ENCODE measurements at regions not wholly inside any gene's neighbourhood (a gene's known extent, or its start where the extent isn't known, plus 50 kb on each side); places are given as distances from the start of the nearest gene placed in this dataset.
"Not testable (repeated sequence)": the region's sequence is repeated elsewhere in the genome, so short reads cannot be mapped to it uniquely, and the experiment has no call there.

DNA sequence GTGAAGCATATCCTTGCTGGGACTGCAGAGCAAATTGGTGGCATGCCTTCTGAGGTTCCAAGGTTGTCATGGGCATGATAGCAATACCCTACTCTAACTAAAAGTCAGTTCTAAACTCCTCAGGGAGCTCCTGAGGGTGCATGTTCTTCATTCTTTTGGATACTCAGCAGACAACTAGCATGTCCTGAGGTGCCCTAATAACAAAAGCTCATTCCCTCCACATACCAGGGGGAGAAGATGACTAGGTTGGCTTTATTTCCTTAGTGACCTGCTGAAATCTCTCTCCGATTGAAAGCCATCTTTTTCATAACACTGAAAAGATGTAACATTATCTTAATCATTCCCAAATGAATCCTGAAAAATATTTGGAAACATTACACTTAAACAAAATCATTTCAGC, 188.7 kb upstream of the IGF1 start:
- in situ Hi-C loops (cut with MboI; ENCODE audit: low sequenced_read_pairs): no loop called here

DNA sequence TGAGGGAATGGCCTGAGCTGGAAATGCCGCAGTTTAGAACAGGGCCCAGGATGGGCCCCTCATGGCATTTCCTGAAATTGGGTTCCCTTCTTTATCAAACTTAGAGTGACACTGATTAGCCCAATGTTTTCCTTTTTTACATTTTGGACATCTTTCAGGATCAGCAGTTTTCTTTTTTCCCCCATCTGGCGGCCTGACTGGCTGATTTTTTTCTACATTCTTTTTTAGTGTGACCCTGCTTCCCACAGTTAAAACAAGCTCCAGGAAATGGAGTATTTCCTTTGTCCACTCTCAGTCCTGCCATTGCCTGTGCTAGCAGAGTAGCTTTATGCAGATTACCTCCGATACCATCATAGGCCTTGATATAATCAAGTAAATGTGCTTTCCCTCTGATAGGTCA, 185.8 kb upstream of the IGF1 start:
- in situ Hi-C loops (cut with MboI; ENCODE audit: low sequenced_read_pairs): not testable (repeated sequence)

DNA sequence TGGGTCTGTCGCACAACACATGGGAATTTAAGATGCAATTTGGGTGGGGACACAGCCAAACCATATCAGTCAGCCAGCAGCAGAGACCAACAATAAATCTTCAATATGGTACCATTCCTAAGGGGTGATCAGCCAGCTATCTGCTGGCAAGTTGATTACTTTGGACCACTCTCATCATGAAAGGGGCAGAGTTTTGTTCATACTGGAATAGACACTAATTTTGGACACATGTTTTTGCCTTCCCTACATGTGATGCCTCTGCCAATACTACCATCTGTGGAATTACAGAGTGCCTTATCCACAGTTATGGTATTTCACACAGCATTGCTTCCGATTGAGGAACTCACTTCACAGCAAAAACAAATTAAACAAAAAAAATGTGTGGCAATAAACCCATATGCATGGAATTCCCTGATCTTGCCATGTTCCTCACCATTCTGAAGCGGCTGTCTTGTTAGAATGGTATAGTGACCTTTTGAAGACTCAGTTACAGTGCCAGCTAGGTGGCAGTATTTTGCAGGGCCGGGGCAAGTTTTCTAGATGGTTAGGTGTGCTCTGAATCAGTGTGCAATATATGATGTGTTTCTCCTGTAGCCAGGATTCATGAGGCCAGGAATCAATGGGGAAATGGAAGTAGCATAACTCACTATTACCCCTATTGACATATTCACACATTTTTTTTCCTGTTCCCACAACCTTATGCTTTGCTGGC, 179.0 kb upstream of the IGF1 start:
- in situ Hi-C loops (cut with MboI; ENCODE audit: low sequenced_read_pairs): no loop called here

DNA sequence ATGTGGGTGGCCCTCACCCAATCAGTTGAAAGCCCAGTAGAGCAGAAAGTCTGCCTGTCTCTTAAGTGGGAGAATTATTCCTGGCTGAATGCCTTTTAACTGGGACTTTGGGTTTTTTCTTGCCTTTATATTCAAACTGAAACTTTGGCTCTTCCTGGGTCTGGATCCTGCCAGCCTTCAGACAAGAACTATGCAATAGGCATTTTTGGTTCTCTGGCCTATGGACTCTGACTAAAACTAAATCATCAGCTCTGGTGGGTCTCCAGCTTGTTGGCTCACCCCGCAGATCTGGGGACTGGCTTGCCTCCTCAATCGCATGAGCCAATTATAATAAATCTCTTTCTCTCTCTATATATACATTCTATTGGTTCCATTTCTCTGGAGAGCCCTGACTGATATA, 173.0 kb upstream of the IGF1 start:
- in situ Hi-C loops (cut with MboI; ENCODE audit: low sequenced_read_pairs): no loop called here

DNA sequence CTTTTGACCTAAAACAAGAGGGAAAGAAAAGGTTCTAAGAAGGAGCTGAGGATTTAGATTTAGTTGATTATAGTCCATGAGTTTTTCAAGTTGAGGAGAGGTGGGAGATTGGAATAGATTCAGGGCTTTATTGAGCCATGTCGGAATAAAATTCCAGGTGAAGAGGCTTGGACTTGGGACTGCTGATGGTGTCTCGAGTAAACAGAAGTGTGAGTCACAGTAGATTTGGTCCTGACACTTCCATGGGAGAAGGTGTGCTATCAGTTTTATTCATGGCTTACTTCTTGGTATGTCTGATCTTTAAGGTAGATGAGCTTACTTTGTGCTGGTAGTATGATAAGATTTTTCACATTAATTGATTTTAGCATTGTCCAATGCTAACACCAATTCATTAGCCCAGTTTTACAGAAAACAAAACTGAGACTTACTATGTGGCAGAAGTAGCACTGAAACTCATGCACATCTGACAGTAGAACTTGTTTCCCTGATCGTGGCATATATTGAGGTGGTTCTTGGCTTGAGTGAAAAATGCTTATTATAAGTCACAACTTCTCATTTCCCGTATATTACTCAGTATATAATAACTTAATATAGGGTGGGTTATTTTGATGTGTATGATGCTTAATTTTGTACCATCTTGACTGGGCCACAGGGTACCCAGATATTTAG, 172.4 kb upstream of the IGF1 start:
- in situ Hi-C loops (cut with MboI; ENCODE audit: low sequenced_read_pairs): no loop called here

DNA sequence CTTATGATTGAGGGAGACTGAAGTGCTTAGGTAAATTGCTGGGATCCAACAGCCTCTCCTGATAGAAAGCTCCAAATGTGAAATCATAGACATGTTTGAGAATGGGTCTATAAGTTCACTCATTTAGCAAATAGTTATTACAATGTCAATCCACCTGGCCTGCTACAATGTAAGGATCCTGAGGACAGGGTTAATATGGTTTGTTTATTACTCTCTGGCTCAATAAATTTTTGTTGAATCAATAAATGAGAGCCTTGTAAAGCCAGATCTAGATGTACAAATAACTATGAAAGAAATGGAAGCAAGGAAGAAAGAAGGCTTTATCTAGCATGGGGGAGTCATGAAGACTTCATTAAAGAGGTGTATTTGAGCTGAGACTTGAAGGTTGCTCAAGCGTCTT, 165.6 kb upstream of the IGF1 start:
- in situ Hi-C loops (cut with MboI; ENCODE audit: low sequenced_read_pairs): no loop called here

DNA sequence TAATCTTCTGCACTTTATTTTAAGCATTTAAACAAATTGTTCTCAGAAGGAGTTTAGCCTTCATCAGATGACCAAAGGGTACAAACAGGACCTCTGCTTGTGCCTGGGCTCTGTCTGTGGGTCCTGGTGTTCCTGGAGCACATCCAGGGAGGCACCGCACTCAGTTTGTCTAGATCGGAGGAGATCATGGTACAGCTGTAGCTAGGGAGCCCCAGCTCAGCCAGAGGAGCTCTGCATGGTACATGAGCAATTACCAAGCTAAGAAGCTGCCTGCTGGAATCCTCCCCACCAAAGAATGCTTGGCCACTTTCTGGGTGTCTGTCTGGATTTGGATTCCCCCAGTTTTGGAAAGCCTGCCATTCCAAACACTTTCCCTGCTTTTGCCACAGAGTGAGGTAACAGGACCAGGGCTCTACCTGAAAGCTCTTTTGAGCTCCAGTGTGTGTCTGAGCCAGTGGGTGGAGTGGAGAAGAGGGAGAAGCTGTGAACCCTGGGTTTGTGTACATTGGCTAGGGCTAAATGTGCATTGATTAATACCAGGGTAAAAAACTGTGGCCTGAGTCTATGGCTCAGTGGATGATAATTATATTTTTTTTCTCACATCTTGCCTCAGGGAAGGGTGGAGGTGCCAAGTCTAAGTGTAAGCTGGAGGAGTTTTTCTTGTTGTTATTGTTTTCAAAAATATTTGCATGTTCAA, 163.7 kb upstream of the IGF1 start:
- in situ Hi-C loops (cut with MboI; ENCODE audit: low sequenced_read_pairs): no loop called here

DNA sequence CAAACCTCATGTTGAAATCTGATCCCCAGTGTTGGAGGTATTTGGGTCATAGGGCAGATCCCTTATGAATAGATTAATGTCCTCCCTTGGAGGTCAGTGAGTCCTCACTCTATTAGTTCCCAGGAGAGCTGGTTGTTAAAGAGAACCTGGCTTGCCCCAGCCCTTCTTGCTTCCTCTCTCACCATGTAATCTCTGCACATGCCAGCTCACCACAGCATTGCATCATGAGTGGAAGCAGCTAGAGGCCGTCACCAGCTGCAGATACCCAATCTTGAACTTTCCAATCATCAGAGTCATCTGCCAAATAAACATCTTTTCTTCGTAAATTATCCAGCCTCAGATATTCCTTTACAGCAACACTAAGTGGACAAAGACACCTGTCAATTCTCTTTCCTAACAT, 161.8 kb upstream of the IGF1 start:
- in situ Hi-C loops (cut with MboI; ENCODE audit: low sequenced_read_pairs): no loop called here

DNA sequence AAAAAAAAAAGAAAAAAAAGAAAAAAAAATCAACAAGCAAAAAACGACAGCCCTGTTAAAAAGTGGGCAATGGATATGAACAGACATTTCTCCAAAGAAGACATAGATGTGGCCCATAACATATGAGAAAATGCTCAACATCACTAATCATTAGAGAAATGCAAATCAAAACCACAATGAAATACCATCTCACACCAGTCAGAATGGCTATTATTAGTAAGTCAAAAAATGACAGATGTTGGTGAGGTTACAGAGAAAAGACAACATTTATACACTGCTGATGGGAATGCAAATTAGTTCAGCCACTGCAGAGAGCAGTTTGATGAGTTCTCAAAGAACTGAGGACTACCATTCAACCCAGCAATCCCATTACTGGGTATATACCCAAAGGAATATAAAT, 160.3 kb upstream of the IGF1 start:
- in situ Hi-C loops (cut with MboI; ENCODE audit: low sequenced_read_pairs): not testable (repeated sequence)

DNA sequence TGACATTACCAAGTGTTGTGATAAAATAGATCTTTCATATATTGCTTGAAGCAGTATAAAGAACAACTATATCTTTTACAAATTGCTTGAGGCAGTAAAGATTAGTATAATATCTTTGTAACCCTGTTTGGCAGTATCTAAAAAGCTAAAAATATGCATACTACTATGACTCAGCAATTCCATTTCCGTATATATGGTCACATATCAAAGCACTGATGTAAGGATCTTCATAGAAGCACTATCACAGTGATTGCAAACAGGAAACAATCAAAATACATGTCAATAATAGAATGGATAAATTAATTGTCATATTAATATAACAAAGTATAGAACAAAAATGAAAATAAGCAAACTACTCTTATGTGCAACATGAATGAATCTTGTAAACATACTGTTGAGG, 158.4 kb upstream of the IGF1 start:
- in situ Hi-C loops (cut with MboI; ENCODE audit: low sequenced_read_pairs): no loop called here

DNA sequence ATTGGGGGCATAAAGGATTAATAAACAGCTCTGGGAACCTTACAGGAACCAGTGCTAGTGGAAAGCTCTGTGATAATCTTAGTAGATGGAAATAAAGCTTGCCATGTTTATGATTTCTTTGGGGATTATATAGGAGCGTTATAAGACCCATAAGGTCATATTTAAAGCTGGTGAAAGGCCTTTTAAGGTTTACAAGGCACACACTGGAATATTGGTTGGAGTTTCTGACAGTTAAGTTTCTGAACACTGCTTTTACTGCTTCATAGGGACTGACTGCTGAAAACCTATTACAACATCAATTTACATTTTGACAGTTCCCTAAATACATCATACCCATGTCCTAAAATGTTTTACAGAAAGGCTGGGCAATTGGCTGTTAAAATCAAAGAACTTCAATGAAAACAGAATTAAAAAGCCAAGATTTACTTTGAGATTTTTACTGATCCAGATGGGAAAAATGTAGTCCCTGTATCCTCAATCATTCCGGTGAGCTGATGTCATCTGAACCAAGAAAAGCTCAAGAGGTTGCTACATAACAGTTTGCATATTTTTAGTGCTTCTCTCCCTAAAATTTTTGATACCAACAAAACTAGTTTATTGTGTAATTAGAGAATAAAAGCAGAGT, 153.7 kb upstream of the IGF1 start:
- in situ Hi-C loops (cut with MboI; ENCODE audit: low sequenced_read_pairs): no loop called here

DNA sequence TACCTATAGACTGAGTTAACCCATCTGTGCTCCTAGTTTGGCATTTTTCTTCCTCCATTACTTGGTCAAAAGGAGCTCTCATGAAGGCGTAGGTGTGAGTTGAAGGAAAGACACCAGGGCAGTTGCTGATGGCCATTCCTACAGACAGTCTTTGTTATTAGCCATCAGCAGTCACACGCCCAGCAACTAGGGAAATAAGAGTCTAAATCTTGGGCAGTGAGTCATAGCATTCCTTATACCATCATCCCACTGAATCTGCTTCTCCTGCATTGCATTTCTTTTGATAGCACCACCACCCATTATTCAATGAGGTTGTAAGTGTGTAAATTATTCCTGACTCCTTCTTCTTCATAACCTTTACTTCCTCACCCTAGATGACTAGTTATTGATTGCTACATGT, 150.9 kb upstream of the IGF1 start:
- in situ Hi-C loops (cut with MboI; ENCODE audit: low sequenced_read_pairs): no loop called here

DNA sequence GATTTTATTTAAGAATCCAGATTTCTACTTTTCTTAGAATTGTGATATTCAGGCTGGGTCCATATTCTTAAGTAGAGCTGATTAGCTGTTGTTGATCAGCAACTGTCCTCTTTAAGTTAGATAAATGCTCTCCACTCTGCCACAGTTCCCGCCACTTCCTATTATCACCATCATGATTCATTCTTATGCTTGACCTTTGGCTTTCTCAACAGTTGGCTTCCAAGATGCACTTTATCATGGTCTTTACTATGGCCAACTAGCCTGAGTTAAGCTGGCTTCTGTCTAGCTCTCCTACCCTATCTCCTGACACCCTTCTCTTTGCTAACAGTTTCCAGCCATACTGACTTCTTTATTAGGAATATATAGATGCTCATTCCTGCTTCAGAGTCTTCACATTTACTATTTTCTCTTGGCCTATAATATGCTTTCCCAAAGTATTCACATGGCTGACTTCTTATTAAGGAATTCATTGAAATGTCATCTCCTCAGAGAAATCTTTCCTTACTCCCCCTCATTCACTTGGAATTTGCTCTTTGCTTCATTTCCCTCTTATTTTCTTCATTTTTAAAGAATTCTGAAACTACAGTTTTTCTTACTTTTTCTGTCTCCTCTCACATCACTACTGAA, 149.0 kb upstream of the IGF1 start:
- in situ Hi-C loops (cut with MboI; ENCODE audit: low sequenced_read_pairs): no loop called here

DNA sequence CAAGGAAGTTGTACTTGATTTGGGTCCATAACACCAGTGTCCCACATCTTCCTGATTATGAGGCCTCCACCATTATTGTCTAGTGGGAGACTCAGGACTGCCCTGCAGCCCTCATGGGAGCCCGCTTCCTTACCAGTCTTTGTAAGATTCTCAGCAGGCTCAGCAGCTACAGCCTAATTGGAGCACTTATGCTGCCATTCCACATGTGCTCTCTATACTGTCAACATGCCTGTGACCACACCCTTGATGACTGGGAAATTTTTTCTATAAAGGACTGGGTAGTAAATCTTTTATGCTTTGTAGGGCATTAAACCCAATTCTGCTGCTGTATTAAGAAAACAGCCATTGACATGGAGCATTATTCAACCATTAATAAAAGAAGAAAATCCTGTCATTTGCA, 145.5 kb upstream of the IGF1 start:
- in situ Hi-C loops (cut with MboI; ENCODE audit: low sequenced_read_pairs): no loop called here

DNA sequence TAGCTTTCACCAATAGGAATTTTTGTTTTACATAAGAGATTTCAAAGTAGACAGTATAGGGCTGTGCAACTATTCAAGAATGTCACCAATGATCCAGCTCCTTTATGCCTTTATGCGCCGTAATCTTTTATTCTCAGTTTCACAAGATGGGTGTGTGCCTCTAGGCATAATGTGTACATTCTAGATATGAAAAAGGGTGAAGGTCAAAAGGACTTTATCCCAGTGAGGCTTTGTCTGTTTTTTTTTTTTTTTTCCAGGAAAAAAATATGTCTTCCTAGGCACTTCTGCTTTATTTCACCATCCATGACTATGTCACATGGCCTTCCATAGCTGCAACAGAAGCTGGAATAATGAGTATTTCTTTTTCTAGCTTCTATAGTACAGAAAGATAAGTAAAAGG, 142.3 kb upstream of the IGF1 start:
- in situ Hi-C loops (cut with MboI; ENCODE audit: low sequenced_read_pairs): no loop called here

DNA sequence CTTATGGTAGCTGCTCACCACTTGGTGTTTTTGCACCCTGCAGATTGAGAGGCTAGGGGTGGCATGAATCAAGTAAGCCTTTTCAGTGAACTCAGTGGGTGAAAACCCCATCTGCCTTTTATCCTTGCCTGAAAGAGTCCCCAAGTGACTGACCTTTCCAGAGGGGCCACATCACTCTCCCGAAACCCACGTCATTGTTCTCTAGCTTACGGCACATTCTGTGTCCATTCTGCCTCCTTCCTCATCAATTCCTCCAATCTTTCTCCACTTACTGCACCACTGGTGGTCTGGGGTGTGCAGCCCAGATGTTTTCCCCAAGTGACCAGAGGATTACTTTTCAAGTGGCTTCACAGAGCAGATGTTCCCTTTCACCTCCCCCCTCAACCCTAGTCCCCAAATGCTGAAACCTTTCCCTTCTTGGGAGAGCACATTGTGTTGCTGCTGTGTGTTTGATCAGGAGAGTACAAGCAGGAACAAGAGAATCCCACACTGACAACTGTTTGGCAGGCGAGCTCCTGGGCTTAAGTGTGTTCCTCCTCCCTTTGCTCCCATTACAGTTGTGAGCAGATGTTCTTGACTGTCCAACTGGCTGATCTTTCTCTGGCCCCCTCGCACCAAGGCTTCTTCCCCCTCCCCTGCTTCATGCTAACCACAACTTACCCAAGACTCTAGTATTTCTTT, 138.0 kb upstream of the IGF1 start:
- in situ Hi-C loops (cut with MboI; ENCODE audit: low sequenced_read_pairs): no loop called here

DNA sequence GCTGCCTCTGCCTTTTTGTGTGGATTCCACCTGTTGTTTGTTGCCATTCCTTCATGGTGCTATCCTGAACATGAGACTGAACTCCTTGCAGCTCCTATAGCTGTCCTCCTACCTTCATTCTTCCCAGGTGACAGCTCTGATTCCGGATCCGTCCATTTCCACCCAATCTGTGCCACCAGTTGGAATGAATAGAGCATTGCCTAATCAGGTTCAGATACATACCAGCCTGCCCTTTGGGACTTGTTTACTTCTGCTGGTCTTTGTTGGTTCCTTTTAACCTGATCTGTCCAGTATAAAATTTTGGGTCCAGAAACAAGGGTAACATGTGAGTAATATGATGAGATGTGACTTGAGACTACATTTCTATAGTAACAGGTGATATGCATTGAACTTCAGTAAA, 136.3 kb upstream of the IGF1 start:
- in situ Hi-C loops (cut with MboI; ENCODE audit: low sequenced_read_pairs): no loop called here

DNA sequence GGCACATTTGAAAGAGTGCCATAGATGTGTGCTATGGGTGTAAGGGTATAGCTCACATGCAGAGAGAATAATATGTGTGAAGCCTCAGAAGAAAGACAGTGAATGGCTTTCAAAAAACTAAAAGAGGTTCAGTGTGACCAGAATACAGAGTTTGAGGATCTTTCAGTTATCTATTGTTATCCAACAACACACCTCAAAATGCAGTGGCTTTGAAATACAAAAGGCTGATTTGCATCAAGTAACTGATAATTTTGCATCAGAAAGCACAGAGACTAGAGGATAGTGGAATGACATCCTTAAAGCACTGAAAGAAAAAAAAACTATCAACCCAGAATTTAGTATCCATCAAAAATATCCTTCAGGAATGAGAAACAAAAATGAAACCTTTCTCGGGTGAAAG, 131.6 kb upstream of the IGF1 start:
- in situ Hi-C loops (cut with MboI; ENCODE audit: low sequenced_read_pairs): no loop called here

DNA sequence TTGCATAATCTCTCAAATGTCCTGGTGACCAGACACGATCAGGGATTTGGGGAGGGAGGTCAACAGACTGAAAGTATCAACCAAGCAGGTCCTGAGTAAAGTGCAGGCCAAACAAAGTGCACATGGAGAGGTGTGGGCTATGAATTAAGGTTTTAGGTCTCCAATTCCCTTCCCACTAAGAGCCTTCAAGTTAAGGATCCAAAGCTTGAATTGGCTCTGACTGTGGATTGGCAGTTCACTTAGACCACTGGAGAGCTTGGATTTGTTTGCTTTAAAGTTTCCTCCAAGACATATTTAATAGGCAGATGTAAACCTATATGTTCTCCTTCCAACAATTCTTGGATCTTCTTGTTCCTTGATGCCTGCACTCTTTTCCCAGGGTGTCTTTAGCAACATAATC, 129.6 kb upstream of the IGF1 start:
- in situ Hi-C loops (cut with MboI; ENCODE audit: low sequenced_read_pairs): no loop called here

DNA sequence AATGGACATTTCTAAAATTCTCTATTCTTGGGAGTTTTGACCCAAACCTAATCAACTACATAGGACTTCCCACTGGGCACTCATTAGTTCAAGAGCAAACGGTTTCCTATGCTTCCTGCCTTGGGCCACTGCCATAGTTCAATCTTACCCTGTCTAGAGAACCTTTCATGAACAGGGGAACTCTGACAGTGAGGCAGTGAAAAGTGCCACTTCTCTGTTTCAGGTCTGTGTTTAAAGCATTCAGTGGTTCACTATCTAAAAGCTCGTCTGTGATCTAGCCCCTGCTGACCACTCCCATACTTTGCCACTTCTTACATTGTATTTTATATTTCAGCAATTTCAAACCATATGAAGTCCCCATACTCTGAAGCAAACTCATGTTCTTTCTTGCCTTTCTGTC, 122.7 kb upstream of the IGF1 start:
- in situ Hi-C loops (cut with MboI; ENCODE audit: low sequenced_read_pairs): no loop called here

DNA sequence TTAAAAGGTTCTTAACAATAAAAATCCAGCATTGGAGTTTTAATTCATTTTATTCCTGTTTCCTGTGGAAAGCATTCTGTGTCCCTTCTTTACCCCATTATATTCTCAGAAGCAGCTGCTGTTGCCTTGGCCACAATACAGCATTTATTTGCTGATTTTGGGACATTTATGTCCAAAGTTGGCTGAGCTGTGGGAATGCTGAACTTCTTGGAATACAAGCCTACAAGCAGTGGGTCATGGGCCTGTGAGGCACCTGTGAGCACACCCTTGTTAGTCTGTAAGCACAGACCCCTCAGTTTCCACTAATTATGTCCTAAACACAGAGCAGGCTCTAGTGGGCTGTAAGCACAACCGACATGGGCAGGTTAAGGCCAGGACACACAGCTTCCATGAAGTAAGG, 122.2 kb upstream of the IGF1 start:
- in situ Hi-C loops (cut with MboI; ENCODE audit: low sequenced_read_pairs): no loop called here
